Nephron progenitor cell (in vitro differentiated cells): ENCODE measurements at regions not wholly inside any gene's neighbourhood (a gene's known extent, or its start where the extent isn't known, plus 50 kb on each side); places are given as distances from the start of the nearest gene placed in this dataset.

ENCODE experiments used
- DNase-seq: peaks from one replicate; pipeline ENCODE4 v3.0.0; 2021
- H3K27ac Mint-ChIP-seq: 2 replicates; pipeline ENCODE4 v1.8.0; 2021; ENCODE audit warnings: mild to moderate bottlenecking, moderate library complexity, mixed read lengths
- H3K27me3 Mint-ChIP-seq: 2 replicates; pipeline ENCODE4 v1.8.0; 2021; ENCODE audit warnings: mild to moderate bottlenecking, low read depth, mixed read lengths; ENCODE audit not compliant: poor library complexity
- H3K36me3 Mint-ChIP-seq: 2 replicates; pipeline ENCODE4 v1.8.0; 2021; ENCODE audit warnings: low read depth, mixed read lengths
- H3K4me1 Mint-ChIP-seq: 2 replicates; pipeline ENCODE4 v1.8.0; 2021; ENCODE audit warnings: mixed read lengths
- H3K4me3 Mint-ChIP-seq: 2 replicates; pipeline ENCODE4 v1.8.0; 2021; ENCODE audit warnings: mild to moderate bottlenecking, moderate library complexity, mixed read lengths
- H3K9me3 Mint-ChIP-seq: 2 replicates; pipeline ENCODE4 v1.8.0; 2021; ENCODE audit warnings: mild to moderate bottlenecking, moderate library complexity, mixed read lengths
- TF ChIP-seq, protein P1 (sequence below): fragments of 200-600 bp; sonication (generic); IDR thresholded peaks from 2 replicates; pipeline ENCODE4 v1.5.0; 2021; ENCODE audit warnings: antibody characterized with exemption

DNA sequence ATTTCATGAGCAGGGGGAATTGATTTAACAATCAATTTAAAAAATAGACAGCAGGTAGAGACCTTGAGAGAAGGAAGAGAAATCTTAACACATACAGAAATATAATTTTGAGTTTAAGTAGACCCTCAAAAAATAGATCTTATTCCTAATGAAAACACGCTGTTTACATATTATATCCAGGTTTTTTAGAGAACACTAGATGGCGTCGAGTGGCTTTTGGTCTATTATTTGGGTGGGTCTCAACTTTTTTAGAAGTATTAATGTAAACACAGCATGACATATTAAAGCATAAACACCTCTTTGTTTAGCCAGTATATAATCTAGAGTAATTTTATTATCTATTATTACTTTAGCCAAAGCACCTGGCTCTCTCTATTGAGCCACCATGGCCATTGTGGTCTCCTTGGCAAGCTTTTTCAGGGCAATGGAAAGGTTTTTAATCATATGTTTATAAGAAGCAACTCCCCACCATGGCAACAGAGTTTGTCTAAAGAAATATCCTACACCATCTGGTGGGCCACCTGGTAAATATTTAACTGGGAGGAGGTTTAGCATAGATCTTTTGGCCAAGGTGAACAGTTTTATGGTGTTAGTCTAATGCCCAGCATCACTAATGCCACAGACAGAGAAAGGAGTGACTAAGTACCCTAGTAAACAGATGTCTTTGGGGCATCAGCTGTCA lies 59.7 kb upstream of the PRSS1 start:
- H3K27ac Mint-ChIP-seq: no peak overlapping the region
- H3K9me3 Mint-ChIP-seq: no peaks in the 10 kb centered on the region
- no peaks in the 10 kb centered on the region for H3K4me1 Mint-ChIP-seq
- no peak overlapping the region for H3K4me3 Mint-ChIP-seq
- no peaks in the 10 kb centered on the region for H3K36me3 Mint-ChIP-seq
- peaks cover 7% of the 10 kb centered on the region for H3K27me3 Mint-ChIP-seq
- TF ChIP-seq, protein P1, sequence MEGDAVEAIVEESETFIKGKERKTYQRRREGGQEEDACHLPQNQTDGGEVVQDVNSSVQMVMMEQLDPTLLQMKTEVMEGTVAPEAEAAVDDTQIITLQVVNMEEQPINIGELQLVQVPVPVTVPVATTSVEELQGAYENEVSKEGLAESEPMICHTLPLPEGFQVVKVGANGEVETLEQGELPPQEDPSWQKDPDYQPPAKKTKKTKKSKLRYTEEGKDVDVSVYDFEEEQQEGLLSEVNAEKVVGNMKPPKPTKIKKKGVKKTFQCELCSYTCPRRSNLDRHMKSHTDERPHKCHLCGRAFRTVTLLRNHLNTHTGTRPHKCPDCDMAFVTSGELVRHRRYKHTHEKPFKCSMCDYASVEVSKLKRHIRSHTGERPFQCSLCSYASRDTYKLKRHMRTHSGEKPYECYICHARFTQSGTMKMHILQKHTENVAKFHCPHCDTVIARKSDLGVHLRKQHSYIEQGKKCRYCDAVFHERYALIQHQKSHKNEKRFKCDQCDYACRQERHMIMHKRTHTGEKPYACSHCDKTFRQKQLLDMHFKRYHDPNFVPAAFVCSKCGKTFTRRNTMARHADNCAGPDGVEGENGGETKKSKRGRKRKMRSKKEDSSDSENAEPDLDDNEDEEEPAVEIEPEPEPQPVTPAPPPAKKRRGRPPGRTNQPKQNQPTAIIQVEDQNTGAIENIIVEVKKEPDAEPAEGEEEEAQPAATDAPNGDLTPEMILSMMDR: no peak
- DNase-seq: no peak

DNA sequence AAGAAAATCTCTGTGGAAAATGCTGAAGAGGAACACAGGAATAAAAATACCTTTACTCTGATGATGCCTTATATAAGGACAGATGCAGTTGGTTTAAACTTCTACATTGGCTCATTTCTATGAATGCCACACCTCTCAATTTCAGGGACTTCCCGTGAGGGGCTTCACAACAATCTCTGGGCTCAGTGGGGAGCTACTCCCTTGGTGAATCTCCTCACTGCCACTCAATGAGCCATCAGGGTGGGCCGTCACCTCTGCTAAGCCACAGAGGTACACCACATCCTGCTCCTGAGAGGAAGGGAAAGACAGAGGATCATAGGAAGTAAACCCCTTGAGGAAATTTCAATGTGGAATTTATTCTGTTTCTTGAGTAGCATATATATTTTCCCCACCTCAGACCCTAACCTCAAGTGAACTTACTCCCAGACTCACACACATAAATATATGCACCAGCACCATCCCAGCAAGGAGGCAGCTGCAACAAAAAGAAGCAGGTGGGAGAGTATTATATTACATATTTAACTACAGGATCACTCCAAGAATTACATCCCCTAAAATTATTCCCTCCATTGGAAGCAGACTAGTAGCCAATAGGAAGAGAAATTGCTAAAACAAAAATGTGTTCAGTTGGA lies 63.3 kb upstream of the PRSS1 start:
- TF ChIP-seq, protein P1: no peak
- no peaks in the 10 kb centered on the region for H3K36me3 Mint-ChIP-seq
- H3K9me3 Mint-ChIP-seq: no peaks in the 10 kb centered on the region
- no peak for DNase-seq
- H3K27me3 Mint-ChIP-seq: peaks cover 7% of the 10 kb centered on the region
- no peak overlapping the region for H3K4me3 Mint-ChIP-seq
- no peaks in the 10 kb centered on the region for H3K4me1 Mint-ChIP-seq
- H3K27ac Mint-ChIP-seq: no peak overlapping the region

DNA sequence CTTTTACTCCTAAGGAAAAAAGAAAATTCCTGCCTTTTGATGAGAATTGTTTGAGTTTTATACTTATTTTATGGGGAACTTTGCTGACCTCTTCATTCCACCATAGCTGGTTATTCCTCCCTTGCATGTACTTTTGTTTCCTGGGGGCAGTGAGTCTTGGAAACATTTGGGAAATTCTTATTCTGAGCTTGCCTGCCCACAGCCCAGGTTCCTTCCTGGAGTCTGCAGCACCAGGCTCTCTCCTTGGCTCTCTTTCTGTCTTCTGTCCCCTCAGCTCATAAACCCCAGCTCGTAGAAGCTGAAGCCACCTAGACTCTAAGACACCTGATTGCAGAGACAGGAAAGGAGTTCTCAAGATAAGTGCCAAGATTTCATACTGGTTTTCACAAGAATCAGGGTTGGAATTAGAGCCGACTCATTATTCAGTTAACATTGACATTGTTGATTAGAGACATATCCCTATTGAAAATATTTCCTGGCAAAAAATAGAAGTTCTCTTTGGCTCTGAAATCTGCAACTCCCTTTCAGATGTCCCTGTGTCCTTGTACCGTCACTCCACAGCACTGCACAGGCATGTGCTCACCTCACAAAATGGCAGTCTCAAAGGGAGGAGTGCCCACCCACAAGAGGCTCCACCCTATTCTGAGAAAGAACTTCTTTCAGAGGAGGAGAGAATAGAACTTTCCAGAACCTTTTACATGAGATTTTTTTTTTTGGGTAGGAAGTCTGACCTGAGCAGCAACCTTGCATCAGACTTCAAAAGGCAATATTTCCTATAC lies 67.8 kb upstream of the PRSS1 start:
- no peak overlapping the region for H3K4me3 Mint-ChIP-seq
- H3K4me1 Mint-ChIP-seq: no peaks in the 10 kb centered on the region
- H3K36me3 Mint-ChIP-seq: no peaks in the 10 kb centered on the region
- H3K27me3 Mint-ChIP-seq: peaks cover 3% of the 10 kb centered on the region
- TF ChIP-seq, protein P1: no peak
- no peak overlapping the region for H3K27ac Mint-ChIP-seq
- DNase-seq: no peak
- H3K9me3 Mint-ChIP-seq: peaks cover 30% of the 10 kb centered on the region

DNA sequence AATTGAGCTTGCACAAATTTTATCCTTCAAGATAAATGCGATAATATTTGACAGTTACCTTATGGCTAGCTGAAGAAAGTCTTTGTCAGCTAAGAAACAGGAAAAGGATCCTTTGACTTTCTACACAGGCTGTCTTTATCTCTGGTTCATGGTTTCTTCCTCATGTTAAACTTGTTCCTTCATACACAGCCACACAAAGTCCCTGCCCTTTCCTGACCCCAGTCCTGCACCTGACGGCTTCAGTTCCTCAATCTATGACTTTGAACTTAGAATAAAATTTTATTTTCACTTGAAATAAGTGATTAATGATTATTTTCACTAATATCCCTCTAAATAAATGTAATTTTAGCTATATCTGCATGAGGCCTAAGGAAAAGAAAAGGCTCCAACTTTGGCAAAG lies 77.8 kb upstream of the PRSS1 start:
- no peaks in the 10 kb centered on the region for H3K36me3 Mint-ChIP-seq
- TF ChIP-seq, protein P1: no peak
- H3K27ac Mint-ChIP-seq: no peak overlapping the region
- no peak for DNase-seq
- no peaks in the 10 kb centered on the region for H3K27me3 Mint-ChIP-seq
- H3K4me3 Mint-ChIP-seq: no peak overlapping the region
- peaks cover 16% of the 10 kb centered on the region for H3K9me3 Mint-ChIP-seq
- no peaks in the 10 kb centered on the region for H3K4me1 Mint-ChIP-seq

DNA sequence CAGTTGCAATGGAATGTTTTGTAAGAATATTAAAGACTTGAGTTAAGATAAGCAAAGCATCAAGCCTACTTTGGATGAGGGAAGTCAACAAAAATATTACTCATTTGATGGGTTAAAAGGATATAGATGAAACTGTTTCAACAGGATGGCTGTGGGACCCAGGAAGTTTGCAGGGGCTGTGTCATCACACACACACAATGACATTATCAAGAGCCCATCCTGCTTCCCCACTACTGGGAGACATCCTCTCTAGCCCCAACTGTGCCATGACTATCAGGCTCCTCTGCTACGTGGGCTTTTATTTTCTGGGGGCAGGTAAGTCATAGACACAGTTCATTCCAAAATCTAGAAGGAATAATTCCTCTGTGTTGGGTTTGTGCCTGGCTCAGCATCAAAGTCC lies 78.8 kb upstream of the PRSS1 start:
- TF ChIP-seq, protein P1: no peak
- H3K9me3 Mint-ChIP-seq: peaks cover 9% of the 10 kb centered on the region

More for the DNA sequence above, 78.8 kb upstream of the PRSS1 start:
- Mint-ChIP-seq H3K36me3 (no peaks in the 10 kb centered on the region), H3K4me3 (no peak overlapping the region), H3K4me1 (no peaks in the 10 kb centered on the region), H3K27me3 (no peaks in the 10 kb centered on the region), H3K27ac (no peak overlapping the region)
- DNase-seq: no peak
